Endothelial cell of umbilical vein (primary cell): ENCODE measurements at regions not wholly inside any gene's neighbourhood (a gene's known extent, or its start where the extent isn't known, plus 50 kb on each side); places are given as distances from the start of the nearest gene placed in this dataset.

Experiments used
- BruUV-seq: library from RNA; stranded (reverse); fragments of 400-500 nt; replicated peaks from 2 replicates; lab custom pipeline; 2021; lab: Mats Ljungman, UMichigan
- CTCF ChIA-PET: fragments of 300-600, 350-600 bp; sonication (Branson Sonifier 250); formaldehyde crosslinking; loops from one replicate; lab custom pipeline; 2021; ENCODE audit warnings: antibody characterized with exemption, inconsistent platforms; lab: Charles Lee
- POLR2A ChIA-PET: fragments of 300-600, 350-600 bp; sonication (Branson Sonifier 250); formaldehyde crosslinking; loops from one replicate; lab custom pipeline; 2021; ENCODE audit warnings: antibody characterized with exemption, inconsistent platforms; lab: Charles Lee
- DNase-seq: peaks from one replicate; pipeline ENCODE4 v3.0.0-alpha.2; 2011; ENCODE audit warnings: low read depth, low spot score
- FAIRE-seq: peaks from 2 replicates; lab custom pipeline; 2011; peaks lifted over from hg19 to GRCh38; lab: Jason Lieb, UNC
- H2AFZ ChIP-seq: 2 replicates; pipeline ENCODE4 v1.6.0; 2012; ENCODE audit warnings: low read depth, low read length, control low read depth, inconsistent platforms
- H3K27ac ChIP-seq: 2 replicates; pipeline ENCODE4 v1.5.1; 2011; ENCODE audit warnings: low read depth, mild to moderate bottlenecking, control low read depth, low read length, moderate library complexity; ENCODE audit not compliant: insufficient read depth
- H3K27me3 ChIP-seq, 2 experiments: 2 replicates each; pipeline versions ENCODE4 v1.6.0 to v1.6.1; 2011; ENCODE audit warnings: low read length in 2 of 2, mixed read lengths in 1 of 2; ENCODE audit not compliant: control insufficient read depth in 2 of 2, insufficient read depth in 2 of 2
- H3K36me3 ChIP-seq, 2 experiments: 2 replicates in 1 of 2; 3 replicates in 1 of 2; pipeline ENCODE4 v1.5.1; 2011; ENCODE audit warnings: low read length in 2 of 2, mild to moderate bottlenecking in 1 of 2, moderate library complexity in 1 of 2; ENCODE audit not compliant: control insufficient read depth in 2 of 2, insufficient read depth in 2 of 2; ENCODE audit errors: extremely low read depth in 1 of 2
- H3K4me1 ChIP-seq: 3 replicates; pipeline ENCODE4 v1.5.1; 2011; ENCODE audit warnings: mild to moderate bottlenecking, low read length; ENCODE audit not compliant: control insufficient read depth, insufficient read depth; ENCODE audit errors: extremely low read depth
- H3K4me2 ChIP-seq: 2 replicates; pipeline ENCODE4 v1.6.1; 2011; ENCODE audit warnings: low read length, control low read depth, mixed read lengths; ENCODE audit not compliant: insufficient read depth
- H3K4me3 ChIP-seq, 3 experiments: fragments of 200-600 bp in 1 of 3; sonication (generic), shearing (Covaris generic) in 1 of 3; replicated peaks in 1 of 3; 2 replicates each; pipeline ENCODE4 v1.5.1; 2011 to 2016; ENCODE audit warnings: control low read depth in 3 of 3, low read length in 3 of 3, mild to moderate bottlenecking in 2 of 3, inconsistent platforms in 1 of 3, low read depth in 1 of 3, moderate library complexity in 1 of 3; ENCODE audit not compliant: insufficient read depth in 1 of 3
- H3K79me2 ChIP-seq: 2 replicates; pipeline ENCODE4 v1.6.0; 2012; ENCODE audit warnings: low read length, inconsistent platforms; ENCODE audit not compliant: control insufficient read depth, insufficient read depth
- H3K9ac ChIP-seq: replicated peaks from 2 replicates; pipeline ENCODE3; 2011; ENCODE audit warnings: low read length, control low read depth; ENCODE audit not compliant: insufficient read depth; ENCODE audit errors: extremely low read depth
- H3K9me1 ChIP-seq: replicated peaks from 3 replicates; pipeline ENCODE4 v1.6.0; 2011; ENCODE audit warnings: mild to moderate bottlenecking, low read length; ENCODE audit not compliant: control insufficient read depth, insufficient read depth; ENCODE audit errors: extremely low read depth
- H3K9me3 ChIP-seq: replicated peaks from 2 replicates; pipeline ENCODE4 v1.5.1; 2012; ENCODE audit warnings: low read length, inconsistent platforms; ENCODE audit not compliant: control insufficient read depth, insufficient read depth
- H4K20me1 ChIP-seq: replicated peaks from 2 replicates; pipeline ENCODE3; 2011; ENCODE audit warnings: mild to moderate bottlenecking, low read length; ENCODE audit not compliant: control insufficient read depth, insufficient read depth; ENCODE audit errors: extremely low read depth
- CTCF ChIP-seq, 2 donors: IDR thresholded peaks; 1 replicate in 1 of 2; 2 replicates in 1 of 2; pipeline ENCODE4 v1.5.1; 2011; ENCODE audit warnings: low read length in 2 of 2, mild to moderate bottlenecking in 2 of 2, moderate library complexity in 2 of 2, control low read depth in 1 of 2, inconsistent platforms in 1 of 2, low read depth in 1 of 2; ENCODE audit not compliant: insufficient read depth in 1 of 2; ENCODE audit errors: extremely low read depth in 1 of 2
- EZH2 ChIP-seq: IDR thresholded peaks from 2 replicates; pipeline ENCODE4 v1.6.1; 2012; ENCODE audit warnings: borderline replicate concordance, low read depth, mild to moderate bottlenecking, moderate library complexity, low read length, inconsistent platforms; ENCODE audit not compliant: severe bottlenecking
- FOS ChIP-seq: IDR thresholded peaks from 2 replicates; pipeline ENCODE4 v1.6.1; 2011; ENCODE audit warnings: mild to moderate bottlenecking, low read length, moderate library complexity, borderline replicate concordance; ENCODE audit not compliant: insufficient read depth
- GATA2 ChIP-seq: IDR thresholded peaks from 2 replicates; pipeline ENCODE4 v1.7.0; 2011; ENCODE audit warnings: low read depth, mild to moderate bottlenecking, moderate library complexity, mixed read lengths, low read length; ENCODE audit not compliant: insufficient read length, insufficient read depth
- JUN ChIP-seq: IDR thresholded peaks from 2 replicates; pipeline ENCODE4 v1.6.1; 2011; ENCODE audit warnings: borderline replicate concordance, low read depth; ENCODE audit not compliant: insufficient read length, insufficient read depth
- MAX ChIP-seq: IDR thresholded peaks from 2 replicates; pipeline ENCODE4 v1.6.1; 2011; ENCODE audit not compliant: insufficient read depth, insufficient read length
- MYC ChIP-seq: IDR thresholded peaks from one replicate; pipeline ENCODE4 v1.6.1; 2011; ENCODE audit warnings: mild to moderate bottlenecking, low read depth, low read length
- POLR2A ChIP-seq: IDR thresholded peaks from 2 replicates; pipeline ENCODE4 v1.6.1; 2012; ENCODE audit warnings: low read depth, mild to moderate bottlenecking, control low read depth, low read length
- POLR2AphosphoS5 ChIP-seq: IDR thresholded peaks from 2 replicates; pipeline ENCODE4 v1.6.1; 2012; ENCODE audit warnings: low read depth, mild to moderate bottlenecking, control low read depth, low read length, moderate library complexity; ENCODE audit not compliant: insufficient read depth
- dilution Hi-C: fragments of 300-500 bp; cut with MboI; formaldehyde crosslinking; loops from one replicate; pipeline ENCODE4 v1.15.0; 2019; ENCODE audit warnings: low sequenced_read_pairs; ENCODE audit not compliant: extremely low pct_ligation_motif_present
- intact Hi-C: fragments of 100-400 bp; cut with micrococcal nuclease; formaldehyde crosslinking; loops from one replicate; pipeline ENCODE4 v1.10.0; 2022

GRCh38 chr1:222234351-222234750, 313.6 kb downstream of the HHIPL2 start:
- CTCF ChIA-PET = no interaction called here
- dilution Hi-C loops = no loop called here
- Histone ChIP-seq H3K4me2 (no peak overlapping the region), H3K79me2 (no peaks in the 10 kb centered on the region), H3K27ac (no peak overlapping the region), H3K27me3 (no peaks in the 10 kb centered on the region), H3K9me3 (no peaks in the 10 kb centered on the region), H3K36me3 (no peaks in the 10 kb centered on the region), H4K20me1 (no peaks in the 10 kb centered on the region), H3K9me1 (no peaks in the 10 kb centered on the region), H2AFZ (no peak overlapping the region), H3K4me3 (no peak overlapping the region), H3K4me1 (no peaks in the 10 kb centered on the region), H3K9ac (no peak overlapping the region)
- TF ChIP-seq GATA2 = no peak
- no peak for TF ChIP-seq CTCF (IDR thresholded peaks at IDR 0.05; ENCODE audit: extremely low read depth in 1 of 2, insufficient read depth in 1 of 2, low read depth in 1 of 2, low read length in 2 of 2)
- no peak for TF ChIP-seq JUN
- TF ChIP-seq EZH2 = no peak
- TF ChIP-seq POLR2AphosphoS5 = no peak
- TF ChIP-seq MYC = no peak
- no peak for TF ChIP-seq FOS
- TF ChIP-seq MAX = no peak
- TF ChIP-seq POLR2A = no peak
- no TSS peak for BruUV-seq
- intact Hi-C loops = no loop called here
- no peak for FAIRE-seq
- no peak for DNase-seq
- POLR2A ChIA-PET = no interaction called here
